ENCODE measurements at regions not wholly inside any gene's neighbourhood (a gene's known extent, or its start where the extent isn't known, plus 50 kb on each side); places are given as distances from the start of the nearest gene placed in this dataset.

- Histone ChIP-seq H3K36me3 (ENCODE audit: control insufficient read depth, insufficient read depth, low read length) (no peaks in the 10 kb centered on the region), H3K4me3 (no peak overlapping the region), H3K4me2 (ENCODE audit: insufficient read depth, low read length) (no peak overlapping the region), H3K4me1 (replicated peaks in 1 of 2; ENCODE audit: control insufficient read depth in 2 of 2, insufficient read depth in 2 of 2, low read length in 2 of 2) (no peaks in the 10 kb centered on the region), H3K9me1 (ENCODE audit: control insufficient read depth, insufficient read depth, low read length) (no peaks in the 10 kb centered on the region), H3K9me3 (replicated peaks; ENCODE audit: control insufficient read depth, insufficient read depth, low read depth, low read length) (no peaks in the 10 kb centered on the region), H3K27ac (ENCODE audit: extremely low read depth, low read depth, low read length) (no peak overlapping the region), H4K20me1 (replicated peaks; ENCODE audit: control insufficient read depth, insufficient read depth, low read length) (no peaks in the 10 kb centered on the region), H2AFZ (ENCODE audit: low read depth, low read length) (no peak overlapping the region), H3K9ac (ENCODE audit: insufficient read depth in 1 of 2, low read depth in 2 of 2, low read length in 2 of 2) (no peak overlapping the region), H3K79me2 (ENCODE audit: control insufficient read depth, insufficient read depth, low read length) (no peaks in the 10 kb centered on the region), H3K27me3 (ENCODE audit: control insufficient read depth in 2 of 2, insufficient read depth in 2 of 2, low read length in 2 of 2) (peaks cover 13 to 63% of the 10 kb centered on the region in 2 experiments)
- intact Hi-C loops (cut with micrococcal nuclease) (no loop called here), in situ Hi-C loops (cut with MboI) (no loop called here)
- no peak for ATAC-seq
- no TSS peak for BruUV-seq (replicated peaks)
- WGBS (ENCODE audit: insufficient coverage, low coverage, missing lambda C conversion rate) = 0% methylated on average over 5 of the region's 5 CpGs
- DNase-seq (ENCODE audit: extremely low read depth in 1 of 4, low spot score in 3 of 4) = no peak
- POLR2A ChIA-PET = no interaction called here
- CTCF ChIA-PET (ENCODE audit: low intra/inter-chr PET ratio) = no interaction called here
- FAIRE-seq = no peak
- TF ChIP-seq ZSCAN32 (CRISPR knock-in tag; IDR thresholded peaks at IDR 0.05) = no peak
- TF ChIP-seq ARID4B (CRISPR knock-in tag; IDR thresholded peaks at IDR 0.05) = no peak
- TF ChIP-seq HES1 (IDR thresholded peaks at IDR 0.05; ENCODE audit: low read depth) = no peak
- no peak for TF ChIP-seq E2F4 (CRISPR knock-in tag; IDR thresholded peaks at IDR 0.05; ENCODE audit: low read depth)
- TF ChIP-seq MCM2 (IDR thresholded peaks at IDR 0.05; ENCODE audit: low read depth) = no peak
- no peak for TF ChIP-seq ZBTB5 (IDR thresholded peaks at IDR 0.05)
- no peak for TF ChIP-seq ZKSCAN3 (CRISPR knock-in tag; IDR thresholded peaks at IDR 0.05)
- TF ChIP-seq GTF2E2 (tag; IDR thresholded peaks at IDR 0.05) = no peak
- no peak for TF ChIP-seq PHB2 (IDR thresholded peaks at IDR 0.05; ENCODE audit: low read depth)
- TF ChIP-seq IRF9 (tag; IDR thresholded peaks at IDR 0.05) = no peak
- TF ChIP-seq SETDB1 (IDR thresholded peaks at IDR 0.05; ENCODE audit: low read length) = no peak
- no peak for TF ChIP-seq ZNF140 (CRISPR knock-in tag; IDR thresholded peaks at IDR 0.05)
- no peak for TF ChIP-seq ZSCAN29 (IDR thresholded peaks at IDR 0.05)
- no peak for TF ChIP-seq GABPA (tag; conservative IDR thresholded peaks at IDR 0.05; ENCODE audit: low read depth)
Measured at GRCh38 chr13:30151388-30151787, 156.0 kb downstream of the KATNAL1 start.
